ES-I3 (cell line): ENCODE measurements at regions not wholly inside any gene's neighbourhood (a gene's known extent, or its start where the extent isn't known, plus 50 kb on each side); places are given as distances from the start of the nearest gene placed in this dataset.
"Not testable (repeated sequence)": the region's sequence is repeated elsewhere in the genome, so short reads cannot be mapped to it uniquely, and the experiment has no call there.

Experiments used
- H3K36me3 ChIP-seq: 2 replicates; pipeline ENCODE4 v1.6.1; 2013; ENCODE audit warnings: mild to moderate bottlenecking, low read length, control low read depth, moderate library complexity; ENCODE audit not compliant: insufficient read depth
- H3K4me1 ChIP-seq: 2 replicates; pipeline ENCODE4 v1.6.1; 2013; ENCODE audit warnings: mild to moderate bottlenecking, control low read depth, low read length; ENCODE audit not compliant: insufficient read depth
- H3K9ac ChIP-seq: 2 replicates; pipeline ENCODE4 v1.6.1; 2013; ENCODE audit warnings: low read depth, mild to moderate bottlenecking, low read length, moderate library complexity
- H3K9me3 ChIP-seq: 2 replicates; pipeline ENCODE4 v1.6.1; 2013; ENCODE audit warnings: mild to moderate bottlenecking, low read length, moderate library complexity; ENCODE audit not compliant: control insufficient read depth, insufficient read depth

- H3K9ac ChIP-seq, H3K36me3 ChIP-seq, H3K9me3 ChIP-seq, H3K4me1 ChIP-seq: not testable (repeated sequence)
Measured at GRCh38 chr10:47711428-47711827, 52.0 kb downstream of the SYT15B start.

GRCh38 chr10:47710443-47710842 lies 52.9 kb downstream of the SYT15B start:
- not testable (repeated sequence) for H3K36me3 ChIP-seq

GRCh38 chr10:47705698-47706414 lies 57.5 kb downstream of the SYT15B start:
- peak overlapping the region; percentile 35; the same call in 1 of the 2 replicates for H3K9ac ChIP-seq
- H3K4me1 ChIP-seq = not testable (repeated sequence)

More at GRCh38 chr10:47710443-47710842, 52.9 kb downstream of the SYT15B start:
- H3K9me3 ChIP-seq, H3K4me1 ChIP-seq, H3K9ac ChIP-seq: not testable (repeated sequence)

GRCh38 chr10:47701285-47701684 lies 62.1 kb downstream of the SYT15B start:
- H3K9ac ChIP-seq, H3K36me3 ChIP-seq, H3K4me1 ChIP-seq, H3K9me3 ChIP-seq: not testable (repeated sequence)

More at GRCh38 chr10:47705698-47706414, 57.5 kb downstream of the SYT15B start:
- H3K9me3 ChIP-seq, H3K36me3 ChIP-seq: not testable (repeated sequence)

GRCh38 chr10:47699854-47700253 lies 63.5 kb downstream of the SYT15B start:
- not testable (repeated sequence) for H3K36me3 ChIP-seq, H3K9me3 ChIP-seq, H3K9ac ChIP-seq, H3K4me1 ChIP-seq

GRCh38 chr10:47696170-47696569 lies 67.2 kb downstream of the SYT15B start:
- H3K9me3 ChIP-seq, H3K4me1 ChIP-seq, H3K36me3 ChIP-seq, H3K9ac ChIP-seq: not testable (repeated sequence)

GRCh38 chr10:47695149-47695548 lies 68.2 kb downstream of the SYT15B start:
- H3K9me3 ChIP-seq, H3K36me3 ChIP-seq, H3K4me1 ChIP-seq, H3K9ac ChIP-seq: not testable (repeated sequence)

GRCh38 chr10:47690304-47690703 lies 73.1 kb downstream of the SYT15B start:
- not testable (repeated sequence) for H3K9ac ChIP-seq, H3K36me3 ChIP-seq, H3K4me1 ChIP-seq, H3K9me3 ChIP-seq

- not testable (repeated sequence) for H3K4me1 ChIP-seq, H3K36me3 ChIP-seq, H3K9me3 ChIP-seq, H3K9ac ChIP-seq
Measured at GRCh38 chr10:47683826-47684475, 79.4 kb downstream of the SYT15B start.

GRCh38 chr10:47681638-47681990 lies 81.8 kb downstream of the SYT15B start:
- H3K9me3 ChIP-seq, H3K9ac ChIP-seq, H3K36me3 ChIP-seq, H3K4me1 ChIP-seq: not testable (repeated sequence)

- H3K4me1 ChIP-seq, H3K9me3 ChIP-seq, H3K9ac ChIP-seq, H3K36me3 ChIP-seq: not testable (repeated sequence)
Measured at GRCh38 chr10:47680848-47681637, 82.3 kb downstream of the SYT15B start.

- H3K9me3 ChIP-seq, H3K36me3 ChIP-seq, H3K9ac ChIP-seq: not testable (repeated sequence)
Measured at GRCh38 chr10:47676102-47676501, 87.3 kb downstream of the SYT15B start.

GRCh38 chr10:47675577-47675976 lies 87.8 kb downstream of the SYT15B start:
- H3K4me1 ChIP-seq, H3K9me3 ChIP-seq, H3K9ac ChIP-seq, H3K36me3 ChIP-seq: not testable (repeated sequence)

More at GRCh38 chr10:47676102-47676501, 87.3 kb downstream of the SYT15B start:
- H3K4me1 ChIP-seq = not testable (repeated sequence)

GRCh38 chr10:47673128-47673527 lies 90.3 kb downstream of the SYT15B start:
- H3K4me1 ChIP-seq, H3K36me3 ChIP-seq, H3K9me3 ChIP-seq: not testable (repeated sequence)

GRCh38 chr10:47670857-47671256 lies 92.5 kb downstream of the SYT15B start:
- H3K9ac ChIP-seq, H3K9me3 ChIP-seq, H3K36me3 ChIP-seq, H3K4me1 ChIP-seq: not testable (repeated sequence)

More at GRCh38 chr10:47673128-47673527, 90.3 kb downstream of the SYT15B start:
- H3K9ac ChIP-seq = not testable (repeated sequence)
